Natural killer cell (primary cell): ENCODE measurements at regions not wholly inside any gene's neighbourhood (a gene's known extent, or its start where the extent isn't known, plus 50 kb on each side); places are given as distances from the start of the nearest gene placed in this dataset.
"Not testable (repeated sequence)": the region's sequence is repeated elsewhere in the genome, so short reads cannot be mapped to it uniquely, and the experiment has no call there.

Experiments used
- ATAC-seq, 3 donors: fragments of 150-1000 bp in 2 of 3; fragments of 200-7000 bp in 1 of 3; cut with Tn5 transposase; 1 replicate in 1 of 3; 2 replicates in 2 of 3; pipeline ENCODE4 v1.10.0; 2021; ENCODE audit warnings: mild to moderate bottlenecking in 2 of 3, moderate library complexity in 2 of 3
- DNase-seq, 2 donors: peaks; one replicate each; pipeline versions ENCODE4 v3.0.0 to v3.0.0-alpha.2; 2013 to 2021; ENCODE audit warnings: mixed read lengths in 1 of 2
- H3K27ac ChIP-seq: one replicate; pipeline ENCODE4 v1.5.1; 2013; ENCODE audit warnings: mild to moderate bottlenecking, low read length
- H3K27me3 ChIP-seq: one replicate; pipeline ENCODE4 v1.6.1; 2013; ENCODE audit warnings: low read length; ENCODE audit not compliant: control insufficient read depth, insufficient read depth
- H3K36me3 ChIP-seq: one replicate; pipeline ENCODE4 v1.6.1; 2013; ENCODE audit warnings: low read length; ENCODE audit not compliant: control insufficient read depth, insufficient read depth
- H3K4me1 ChIP-seq: one replicate; pipeline ENCODE4 v1.6.1; 2013; ENCODE audit warnings: low read length; ENCODE audit not compliant: control insufficient read depth, insufficient read depth
- H3K4me3 ChIP-seq: one replicate; pipeline ENCODE4 v1.5.1; 2013; ENCODE audit warnings: low read length
- H3K9me3 ChIP-seq: one replicate; pipeline ENCODE4 v1.6.1; 2013; ENCODE audit warnings: low read length; ENCODE audit not compliant: control insufficient read depth, insufficient read depth
- H3K27ac Mint-ChIP-seq, 2 donors: one replicate each; pipeline ENCODE4 v1.8.0; 2022; ENCODE audit warnings: mild to moderate bottlenecking in 2 of 2, mixed read lengths in 2 of 2, moderate library complexity in 1 of 2
- H3K27me3 Mint-ChIP-seq, 2 donors: one replicate each; pipeline ENCODE4 v1.8.0; 2022; ENCODE audit warnings: low read depth in 2 of 2, mixed read lengths in 2 of 2
- H3K36me3 Mint-ChIP-seq: one replicate; pipeline ENCODE4 v1.8.0; 2022; ENCODE audit warnings: mixed read lengths
- H3K4me1 Mint-ChIP-seq, 2 donors: one replicate each; pipeline ENCODE4 v1.8.0; 2022; ENCODE audit warnings: mixed read lengths in 2 of 2
- H3K4me3 Mint-ChIP-seq: one replicate; pipeline ENCODE4 v1.8.0; 2022; ENCODE audit warnings: mild to moderate bottlenecking, moderate library complexity, mixed read lengths
- H3K9me3 Mint-ChIP-seq, 2 donors: one replicate each; pipeline ENCODE4 v1.8.0; 2022; ENCODE audit warnings: mixed read lengths in 2 of 2
- CTCF ChIP-seq: fragments of 200-600 bp; IDR thresholded peaks from one replicate; pipeline ENCODE4 v1.8.0; 2022; ENCODE audit warnings: antibody characterized with exemption
- WGBS: methylation state at CpG from one replicate; pipeline ENCODE4 v1.1.7; 2013; ENCODE audit warnings: missing lambda C conversion rate; ENCODE audit not compliant: insufficient coverage; 5-methylcytosine and 5-hydroxymethylcytosine counted together
- intact Hi-C: fragments of 100-400 bp; cut with micrococcal nuclease; formaldehyde crosslinking; loops from one replicate; pipeline ENCODE4 v1.14.2; 2022

- Mint-ChIP-seq H3K9me3 (peaks cover 4 to 9% of the 10 kb centered on the region in 2 donors), H3K27me3 (no peaks in the 10 kb centered on the region), H3K27ac (no peak overlapping the region), H3K4me3 (no peak overlapping the region), H3K4me1 (no peaks in the 10 kb centered on the region), H3K36me3 (no peaks in the 10 kb centered on the region)
- WGBS = 82% methylated on average over 2 of the region's 3 CpGs
- H3K27ac ChIP-seq = no peak overlapping the region
- no peak for TF ChIP-seq CTCF
- H3K4me3 ChIP-seq = no peak overlapping the region
- DNase-seq = no peak
- no peaks in the 10 kb centered on the region for H3K9me3 ChIP-seq
- no peak for ATAC-seq
- H3K36me3 ChIP-seq = no peaks in the 10 kb centered on the region
- H3K4me1 ChIP-seq = no peaks in the 10 kb centered on the region
- H3K27me3 ChIP-seq = no peaks in the 10 kb centered on the region
- intact Hi-C loops = no loop called here
These were observed 80.1 kb upstream of the ALG10 start for GRCh38 chr12:33942172-33942571.

- no peak for TF ChIP-seq CTCF
- DNase-seq = no peak
- no peak for ATAC-seq
- Mint-ChIP-seq H3K4me3 (no peak overlapping the region), H3K27ac (no peak overlapping the region), H3K36me3 (peaks cover 4% of the 10 kb centered on the region), H3K4me1 (no peaks in the 10 kb centered on the region), H3K27me3 (no peaks in the 10 kb centered on the region), H3K9me3 (peaks cover 7 to 14% of the 10 kb centered on the region in 2 donors)
- H3K4me3 ChIP-seq = no peak overlapping the region
- intact Hi-C loops = no loop called here
- no peaks in the 10 kb centered on the region for H3K27me3 ChIP-seq
- no peaks in the 10 kb centered on the region for H3K36me3 ChIP-seq
- no peak overlapping the region for H3K27ac ChIP-seq
- 80% methylated on average over 3 of the region's 3 CpGs for WGBS
- no peaks in the 10 kb centered on the region for H3K4me1 ChIP-seq
- H3K9me3 ChIP-seq = no peaks in the 10 kb centered on the region
These were observed 77.4 kb upstream of the ALG10 start for GRCh38 chr12:33944703-33945437.

- DNase-seq (no peak), ATAC-seq (no peak)
- 96% methylated on average over 5 of the region's 6 CpGs for WGBS
- Mint-ChIP-seq H3K27ac (no peak overlapping the region), H3K27me3 (no peaks in the 10 kb centered on the region), H3K4me1 (no peaks in the 10 kb centered on the region), H3K36me3 (peaks cover 9% of the 10 kb centered on the region), H3K4me3 (no peak overlapping the region), H3K9me3 (peaks cover 9 to 17% of the 10 kb centered on the region in 2 donors)
- H3K4me1 ChIP-seq = no peaks in the 10 kb centered on the region
- no peaks in the 10 kb centered on the region for H3K27me3 ChIP-seq
- H3K36me3 ChIP-seq = no peaks in the 10 kb centered on the region
- no peak overlapping the region for H3K4me3 ChIP-seq
- H3K27ac ChIP-seq = no peak overlapping the region
- intact Hi-C loops = no loop called here
- no peak for TF ChIP-seq CTCF
- H3K9me3 ChIP-seq = peaks cover 2% of the 10 kb centered on the region
These were observed 76.9 kb upstream of the ALG10 start for GRCh38 chr12:33945438-33945784.

- H3K4me3 ChIP-seq, H3K27ac ChIP-seq, H3K27ac Mint-ChIP-seq, intact Hi-C loops, H3K36me3 ChIP-seq, ATAC-seq, H3K4me1 Mint-ChIP-seq, H3K4me3 Mint-ChIP-seq, H3K9me3 ChIP-seq, DNase-seq, H3K9me3 Mint-ChIP-seq, H3K36me3 Mint-ChIP-seq, H3K27me3 ChIP-seq, H3K27me3 Mint-ChIP-seq, H3K4me1 ChIP-seq: not testable (repeated sequence)
- WGBS = 97% methylated on average over 7 of the region's 7 CpGs
These were observed 56.1 kb upstream of the ALG10 start for GRCh38 chr12:33966219-33966618.
